HEK293 (cell line): ENCODE measurements at regions not wholly inside any gene's neighbourhood (a gene's known extent, or its start where the extent isn't known, plus 50 kb on each side); places are given as distances from the start of the nearest gene placed in this dataset.

Source experiments
- CTCF ChIA-PET: fragments of 350-600 bp; formaldehyde crosslinking; extraction: SDS; loops from one replicate; lab custom pipeline; 2021; ENCODE audit warnings: antibody characterized with exemption; lab: Yijun Ruan, JAX
- POLR2A ChIA-PET: fragments of 300-600 bp; formaldehyde crosslinking; extraction: SDS; loops from one replicate; lab custom pipeline; 2020; ENCODE audit warnings: antibody characterized with exemption, inconsistent platforms; lab: Yijun Ruan, JAX
- H3K27ac ChIP-seq: fragments of 200-500 bp; sonication (Bioruptor generic); 2 replicates; pipeline ENCODE4 v1.5.1; 2014; ENCODE audit warnings: low read depth, low read length, control low read depth, inconsistent platforms; ENCODE audit errors: extremely low read depth
- H3K36me3 ChIP-seq, 2 experiments: fragments of 200-500 bp in 1 of 2; sonication (Bioruptor generic) in 1 of 2; 1 replicate in 1 of 2; 2 replicates in 1 of 2; pipeline ENCODE4 v1.5.1; 2014 to 2017; ENCODE audit warnings: inconsistent platforms in 2 of 2, low read length in 2 of 2; ENCODE audit not compliant: control insufficient read depth in 2 of 2, insufficient read depth in 1 of 2
- H3K4me1 ChIP-seq: fragments of 200-500 bp; sonication (Bioruptor generic); 2 replicates; pipeline ENCODE4 v1.5.1; 2014; ENCODE audit warnings: mild to moderate bottlenecking, low read length, inconsistent platforms; ENCODE audit not compliant: control insufficient read depth, insufficient read depth
- H3K4me3 ChIP-seq: 2 replicates; pipeline ENCODE4 v1.5.1; 2011; ENCODE audit warnings: low read depth, mild to moderate bottlenecking, control low read depth, low read length, moderate library complexity
- H3K9me3 ChIP-seq: fragments of 200-500 bp; sonication (Bioruptor generic); 2 replicates; pipeline ENCODE4 v1.5.1; 2014; ENCODE audit warnings: low read depth, low read length, inconsistent platforms; ENCODE audit not compliant: control insufficient read depth, insufficient read depth
- FEZF1 ChIP-seq: fragments of 450-650 bp; formaldehyde crosslinking; IDR thresholded peaks from 2 replicates; pipeline ENCODE4 v1.5.1; 2016; ENCODE audit warnings: missing biosample characterization, missing genetic modification characterization
- GFI1B ChIP-seq: fragments of 450-650 bp; formaldehyde crosslinking; IDR thresholded peaks from 2 replicates; pipeline ENCODE4 v1.5.1; 2016; ENCODE audit warnings: missing biosample characterization, missing genetic modification characterization
- ZNF114 ChIP-seq: fragments of 450-650 bp; formaldehyde crosslinking; IDR thresholded peaks from 2 replicates; pipeline ENCODE4 v1.5.0; 2017; ENCODE audit warnings: missing biosample characterization, missing genetic modification characterization
- ZNF274 ChIP-seq, 2 experiments: fragments of 200-500 bp in 1 of 2; fragments of 450-650 bp in 1 of 2; sonication (Bioruptor generic) in 1 of 2; formaldehyde crosslinking in 1 of 2; IDR thresholded peaks; 2 replicates each; pipeline versions ENCODE4 v1.5.1 to v1.6.1; 2014 to 2016; ENCODE audit warnings: borderline replicate concordance in 1 of 2, inconsistent platforms in 1 of 2, low read length in 1 of 2, missing biosample characterization in 1 of 2, missing genetic modification characterization in 1 of 2
- ZNF423 ChIP-seq: fragments of 450-650 bp; formaldehyde crosslinking; IDR thresholded peaks from 2 replicates; pipeline ENCODE4 v1.5.1; 2016; ENCODE audit warnings: missing biosample characterization, missing genetic modification characterization
- ZNF571 ChIP-seq: fragments of 450-650 bp; formaldehyde crosslinking; IDR thresholded peaks from 2 replicates; pipeline ENCODE4 v1.5.0; 2017; ENCODE audit warnings: missing biosample characterization, missing genetic modification characterization
- ZSCAN16 ChIP-seq: fragments of 450-650 bp; formaldehyde crosslinking; IDR thresholded peaks from 2 replicates; pipeline ENCODE4 v1.5.1; 2016; ENCODE audit warnings: missing biosample characterization, missing genetic modification characterization
- ZSCAN23 ChIP-seq: fragments of 450-650 bp; formaldehyde crosslinking; IDR thresholded peaks from 2 replicates; pipeline ENCODE4 v1.5.1; 2016; ENCODE audit warnings: missing biosample characterization, missing genetic modification characterization
- TF ChIP-seq, protein P1 (sequence below): fragments of 450-650 bp; formaldehyde crosslinking; IDR thresholded peaks from 2 replicates; pipeline ENCODE4 v1.5.1; 2017; ENCODE audit warnings: missing biosample characterization, missing genetic modification characterization
- TF ChIP-seq, protein P2 (sequence below): fragments of 450-650 bp; formaldehyde crosslinking; IDR thresholded peaks from 2 replicates; pipeline ENCODE4 v1.5.1; 2016; ENCODE audit warnings: missing biosample characterization, missing genetic modification characterization
- TF ChIP-seq, protein P3 (sequence below): fragments of 450-650 bp; formaldehyde crosslinking; IDR thresholded peaks from 2 replicates; pipeline ENCODE4 v1.5.1; 2016; ENCODE audit warnings: missing biosample characterization, missing genetic modification characterization, low read depth
- TF ChIP-seq, protein P4 (sequence below): fragments of 450-650 bp; formaldehyde crosslinking; IDR thresholded peaks from 2 replicates; pipeline ENCODE4 v1.5.1; 2016; ENCODE audit warnings: missing biosample characterization, missing genetic modification characterization
- TF ChIP-seq, protein P5 (sequence below): fragments of 450-650 bp; formaldehyde crosslinking; conservative IDR thresholded peaks from 2 replicates; pipeline ENCODE4 v1.5.1; 2016; ENCODE audit warnings: low read depth, missing biosample characterization, missing genetic modification characterization

DNA sequence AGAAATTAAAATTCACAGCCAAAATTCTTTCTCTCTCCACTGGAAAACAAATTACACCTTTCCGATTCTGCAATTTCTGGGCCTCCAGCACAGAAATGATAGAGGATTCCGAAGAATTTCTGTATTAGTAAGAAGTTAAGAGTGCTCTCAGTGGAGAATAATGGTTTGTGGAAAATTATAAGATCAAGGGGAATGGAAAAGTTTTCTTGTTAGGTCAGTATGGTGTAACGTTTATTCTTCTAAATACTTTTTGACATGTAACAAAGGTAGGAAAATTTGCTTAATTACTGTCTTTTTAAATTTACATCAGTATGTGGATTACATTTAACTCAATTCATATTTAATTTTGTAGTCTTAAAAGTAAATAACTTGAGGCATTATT lies 288.3 kb upstream of the NFE2L3 start:
- Histone ChIP-seq H3K27ac (peak overlapping the region; percentile 59), H3K36me3 (no peaks in the 10 kb centered on the region), H3K9me3 (no peaks in the 10 kb centered on the region), H3K4me3 (no peak overlapping the region), H3K4me1 (peaks cover 14% of the 10 kb centered on the region)
- POLR2A ChIA-PET = no interaction called here
- CTCF ChIA-PET = interaction anchor here (2.3 kb wide), 1 partner anchor 29 kb away, joined by 9 read pairs; no protein-coding TSS in a partner anchor
- TF ChIP-seq ZNF423 (no peak), GFI1B (no peak), ZNF571 (no peak), ZSCAN16 (no peak)
- TF ChIP-seq, protein P1, sequence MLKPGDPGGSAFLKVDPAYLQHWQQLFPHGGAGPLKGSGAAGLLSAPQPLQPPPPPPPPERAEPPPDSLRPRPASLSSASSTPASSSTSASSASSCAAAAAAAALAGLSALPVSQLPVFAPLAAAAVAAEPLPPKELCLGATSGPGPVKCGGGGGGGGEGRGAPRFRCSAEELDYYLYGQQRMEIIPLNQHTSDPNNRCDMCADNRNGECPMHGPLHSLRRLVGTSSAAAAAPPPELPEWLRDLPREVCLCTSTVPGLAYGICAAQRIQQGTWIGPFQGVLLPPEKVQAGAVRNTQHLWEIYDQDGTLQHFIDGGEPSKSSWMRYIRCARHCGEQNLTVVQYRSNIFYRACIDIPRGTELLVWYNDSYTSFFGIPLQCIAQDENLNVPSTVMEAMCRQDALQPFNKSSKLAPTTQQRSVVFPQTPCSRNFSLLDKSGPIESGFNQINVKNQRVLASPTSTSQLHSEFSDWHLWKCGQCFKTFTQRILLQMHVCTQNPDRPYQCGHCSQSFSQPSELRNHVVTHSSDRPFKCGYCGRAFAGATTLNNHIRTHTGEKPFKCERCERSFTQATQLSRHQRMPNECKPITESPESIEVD (tag by site-specific recombination) = peak; percentile 85
- TF ChIP-seq, protein P2, sequence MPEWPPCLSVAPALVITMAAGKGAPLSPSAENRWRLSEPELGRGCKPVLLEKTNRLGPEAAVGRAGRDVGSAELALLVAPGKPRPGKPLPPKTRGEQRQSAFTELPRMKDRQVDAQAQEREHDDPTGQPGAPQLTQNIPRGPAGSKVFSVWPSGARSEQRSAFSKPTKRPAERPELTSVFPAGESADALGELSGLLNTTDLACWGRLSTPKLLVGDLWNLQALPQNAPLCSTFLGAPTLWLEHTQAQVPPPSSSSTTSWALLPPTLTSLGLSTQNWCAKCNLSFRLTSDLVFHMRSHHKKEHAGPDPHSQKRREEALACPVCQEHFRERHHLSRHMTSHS = no peak

DNA sequence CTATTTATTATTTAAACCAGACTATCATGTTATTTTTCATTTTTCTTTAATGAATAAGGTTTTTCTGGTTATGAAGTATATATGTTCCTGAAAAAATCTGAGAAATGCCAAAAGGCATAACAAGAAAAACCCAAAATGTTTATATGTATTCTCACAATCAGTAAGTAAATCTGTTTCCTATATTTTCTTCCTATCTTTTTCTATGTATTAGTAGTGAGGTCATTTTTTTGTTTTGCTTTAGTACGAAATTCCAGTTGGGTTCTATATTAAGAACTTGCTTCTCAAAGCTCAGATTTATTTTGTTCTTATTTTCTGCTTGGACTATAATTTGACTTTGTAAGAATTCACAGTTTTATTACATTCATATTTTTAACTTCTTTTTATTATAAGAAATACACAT lies 287.5 kb upstream of the NFE2L3 start:
- Histone ChIP-seq H3K4me1 (peaks cover 14% of the 10 kb centered on the region), H3K36me3 (no peaks in the 10 kb centered on the region), H3K9me3 (no peaks in the 10 kb centered on the region), H3K4me3 (no peak overlapping the region), H3K27ac (no peak overlapping the region)
- ChIA-PET CTCF (interaction anchor here (1.0 to 2.3 kb wide), 3 partner anchors 28 to 298 kb away, joined by 3 to 9 read pairs (median 3); no protein-coding TSS in a partner anchor), POLR2A (interaction anchor here (2.9 kb wide), 1 partner anchor 8 kb away, joined by 10 read pairs; no protein-coding TSS in a partner anchor)
- TF ChIP-seq, protein P3, sequence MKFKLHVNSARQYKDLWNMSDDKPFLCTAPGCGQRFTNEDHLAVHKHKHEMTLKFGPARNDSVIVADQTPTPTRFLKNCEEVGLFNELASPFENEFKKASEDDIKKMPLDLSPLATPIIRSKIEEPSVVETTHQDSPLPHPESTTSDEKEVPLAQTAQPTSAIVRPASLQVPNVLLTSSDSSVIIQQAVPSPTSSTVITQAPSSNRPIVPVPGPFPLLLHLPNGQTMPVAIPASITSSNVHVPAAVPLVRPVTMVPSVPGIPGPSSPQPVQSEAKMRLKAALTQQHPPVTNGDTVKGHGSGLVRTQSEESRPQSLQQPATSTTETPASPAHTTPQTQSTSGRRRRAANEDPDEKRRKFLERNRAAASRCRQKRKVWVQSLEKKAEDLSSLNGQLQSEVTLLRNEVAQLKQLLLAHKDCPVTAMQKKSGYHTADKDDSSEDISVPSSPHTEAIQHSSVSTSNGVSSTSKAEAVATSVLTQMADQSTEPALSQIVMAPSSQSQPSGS (tag by site-specific recombination) = peak; percentile 55; the same call in 1 of the 2 replicates
- TF ChIP-seq, protein P1 (tag by site-specific recombination) = peak; percentile 74
- TF ChIP-seq ZSCAN23 (tag by site-specific recombination) = no peak
- TF ChIP-seq, protein P4, sequence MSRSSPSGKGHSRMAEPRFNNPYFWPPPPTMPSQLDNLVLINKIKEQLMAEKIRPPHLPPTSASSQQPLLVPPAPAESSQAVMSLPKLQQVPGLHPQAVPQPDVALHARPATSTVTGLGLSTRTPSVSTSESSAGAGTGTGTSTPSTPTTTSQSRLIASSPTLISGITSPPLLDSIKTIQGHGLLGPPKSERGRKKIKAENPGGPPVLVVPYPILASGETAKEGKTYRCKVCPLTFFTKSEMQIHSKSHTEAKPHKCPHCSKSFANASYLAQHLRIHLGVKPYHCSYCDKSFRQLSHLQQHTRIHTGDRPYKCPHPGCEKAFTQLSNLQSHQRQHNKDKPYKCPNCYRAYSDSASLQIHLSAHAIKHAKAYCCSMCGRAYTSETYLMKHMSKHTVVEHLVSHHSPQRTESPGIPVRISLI (tag by site-specific recombination) = 0 out of 2 replicates have a peak, but pooled peaks have one; percentile 36

DNA sequence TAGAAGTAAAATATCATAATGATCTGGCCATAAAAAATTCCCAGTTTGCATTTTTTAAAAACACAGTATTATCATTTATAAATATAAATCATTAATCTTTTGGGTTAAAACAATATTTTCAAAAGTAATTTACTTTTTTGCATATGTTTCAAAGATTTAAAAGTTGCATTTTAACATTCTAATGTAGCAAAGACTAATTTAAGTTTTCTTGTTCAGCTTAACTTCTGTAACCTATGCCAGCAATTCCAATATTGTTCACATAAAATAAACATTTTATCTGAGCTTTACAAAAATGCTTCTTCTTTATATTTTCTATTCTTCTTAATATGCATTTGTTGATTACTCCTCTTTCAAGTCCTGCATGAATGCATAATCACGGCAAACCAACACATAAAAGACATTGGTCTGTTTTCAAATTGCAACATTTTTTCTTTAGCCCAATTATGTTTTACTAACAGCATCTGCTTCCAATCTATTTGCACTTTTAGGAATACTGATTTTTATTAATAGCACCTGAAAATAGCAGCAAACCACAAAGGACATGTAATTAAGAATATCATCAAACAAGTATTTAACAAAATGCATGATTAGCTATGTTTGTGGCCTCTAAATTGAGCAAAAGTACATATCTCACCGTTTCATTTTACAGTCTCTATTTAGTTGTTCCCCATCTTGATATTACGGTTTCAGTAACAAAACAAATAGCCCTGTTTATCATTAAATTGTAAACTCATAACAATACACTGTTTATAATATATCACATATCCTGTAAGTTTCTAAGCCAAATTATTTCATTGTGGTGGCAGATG lies 286.9 kb upstream of the NFE2L3 start:
- H3K4me3 ChIP-seq = no peak overlapping the region
- H3K9me3 ChIP-seq = no peaks in the 10 kb centered on the region
- peaks cover 16% of the 10 kb centered on the region for H3K4me1 ChIP-seq
- H3K36me3 ChIP-seq = no peaks in the 10 kb centered on the region
- POLR2A ChIA-PET = interaction anchor here (2.9 kb wide), 1 partner anchor 9 kb away, joined by 10 read pairs; no protein-coding TSS in a partner anchor
- CTCF ChIA-PET = interaction anchor here (0.7 to 2.3 kb wide), 5 partner anchors 26 to 635 kb away, joined by 3 to 9 read pairs (median 3); no protein-coding TSS in a partner anchor
- no peak overlapping the region for H3K27ac ChIP-seq
- peak; percentile 82 for TF ChIP-seq FEZF1 (tag by site-specific recombination)
- no peak for TF ChIP-seq ZNF114 (tag by site-specific recombination)
- TF ChIP-seq, protein P1 (tag by site-specific recombination) = peak; percentile 48
- TF ChIP-seq ZNF274 (IDR thresholded peaks at IDR 0.05; ENCODE audit: low read length) = no peak
- TF ChIP-seq ZNF274 (tag by site-specific recombination; IDR thresholded peaks at IDR 0.05; ENCODE audit: borderline replicate concordance) = no peak
- TF ChIP-seq, protein P5, sequence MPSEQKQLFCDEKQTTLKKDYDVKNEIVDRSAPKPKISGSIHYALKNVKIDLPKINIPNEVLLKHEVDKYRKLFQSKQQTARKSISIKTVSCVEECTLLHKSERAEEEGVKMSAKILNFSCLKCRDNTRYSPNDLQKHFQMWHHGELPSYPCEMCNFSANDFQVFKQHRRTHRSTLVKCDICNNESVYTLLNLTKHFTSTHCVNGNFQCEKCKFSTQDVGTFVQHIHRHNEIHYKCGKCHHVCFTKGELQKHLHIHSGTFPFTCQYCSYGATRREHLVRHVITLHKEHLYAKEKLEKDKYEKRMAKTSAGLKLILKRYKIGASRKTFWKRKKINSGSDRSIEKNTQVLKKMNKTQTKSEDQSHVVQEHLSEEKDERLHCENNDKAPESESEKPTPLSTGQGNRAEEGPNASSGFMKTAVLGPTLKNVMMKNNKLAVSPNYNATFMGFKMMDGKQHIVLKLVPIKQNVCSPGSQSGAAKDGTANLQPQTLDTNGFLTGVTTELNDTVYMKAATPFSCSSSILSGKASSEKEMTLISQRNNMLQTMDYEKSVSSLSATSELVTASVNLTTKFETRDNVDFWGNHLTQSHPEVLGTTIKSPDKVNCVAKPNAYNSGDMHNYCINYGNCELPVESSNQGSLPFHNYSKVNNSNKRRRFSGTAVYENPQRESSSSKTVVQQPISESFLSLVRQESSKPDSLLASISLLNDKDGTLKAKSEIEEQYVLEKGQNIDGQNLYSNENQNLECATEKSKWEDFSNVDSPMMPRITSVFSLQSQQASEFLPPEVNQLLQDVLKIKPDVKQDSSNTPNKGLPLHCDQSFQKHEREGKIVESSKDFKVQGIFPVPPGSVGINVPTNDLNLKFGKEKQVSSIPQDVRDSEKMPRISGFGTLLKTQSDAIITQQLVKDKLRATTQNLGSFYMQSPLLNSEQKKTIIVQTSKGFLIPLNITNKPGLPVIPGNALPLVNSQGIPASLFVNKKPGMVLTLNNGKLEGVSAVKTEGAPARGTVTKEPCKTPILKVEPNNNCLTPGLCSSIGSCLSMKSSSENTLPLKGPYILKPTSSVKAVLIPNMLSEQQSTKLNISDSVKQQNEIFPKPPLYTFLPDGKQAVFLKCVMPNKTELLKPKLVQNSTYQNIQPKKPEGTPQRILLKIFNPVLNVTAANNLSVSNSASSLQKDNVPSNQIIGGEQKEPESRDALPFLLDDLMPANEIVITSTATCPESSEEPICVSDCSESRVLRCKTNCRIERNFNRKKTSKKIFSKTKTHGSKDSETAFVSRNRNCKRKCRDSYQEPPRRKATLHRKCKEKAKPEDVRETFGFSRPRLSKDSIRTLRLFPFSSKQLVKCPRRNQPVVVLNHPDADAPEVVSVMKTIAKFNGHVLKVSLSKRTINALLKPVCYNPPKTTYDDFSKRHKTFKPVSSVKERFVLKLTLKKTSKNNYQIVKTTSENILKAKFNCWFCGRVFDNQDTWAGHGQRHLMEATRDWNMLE (tag by site-specific recombination) = no peak
